Small intestine (tissue), 7 donors: ENCODE measurements at regions not wholly inside any gene's neighbourhood (a gene's known extent, or its start where the extent isn't known, plus 50 kb on each side); places are given as distances from the start of the nearest gene placed in this dataset.

Experiments used
- DNase-seq, 2 donors: peaks; one replicate each; pipeline versions ENCODE4 v3.0.0 to v3.0.0-alpha.2; 2013
- FAIRE-seq: peaks from 2 replicates; lab custom pipeline; 2012; peaks lifted over from hg19 to GRCh38; lab: Jason Lieb, UNC
- H3K27ac ChIP-seq, 3 donors: one replicate each; pipeline ENCODE4 v1.5.1; 2013; ENCODE audit warnings: low read length in 2 of 3, mild to moderate bottlenecking in 2 of 3, control low read depth in 1 of 3, inconsistent platforms in 1 of 3, low read depth in 1 of 3, moderate library complexity in 1 of 3
- H3K27me3 ChIP-seq, 3 donors: one replicate each; pipeline ENCODE4 v1.6.1; 2013; ENCODE audit warnings: low read length in 3 of 3, inconsistent platforms in 1 of 3; ENCODE audit not compliant: control insufficient read depth in 3 of 3, insufficient read depth in 3 of 3
- H3K36me3 ChIP-seq, 3 donors: one replicate each; pipeline ENCODE4 v1.6.1; 2013; ENCODE audit warnings: low read length in 3 of 3, inconsistent platforms in 1 of 3, low read depth in 1 of 3, mild to moderate bottlenecking in 1 of 3, moderate library complexity in 1 of 3; ENCODE audit not compliant: control insufficient read depth in 3 of 3, insufficient read depth in 2 of 3
- H3K4me1 ChIP-seq, 3 donors: one replicate each; pipeline ENCODE4 v1.6.1; 2013; ENCODE audit warnings: low read length in 2 of 3, inconsistent platforms in 1 of 3, low read depth in 1 of 3, mild to moderate bottlenecking in 1 of 3, moderate library complexity in 1 of 3; ENCODE audit not compliant: control insufficient read depth in 3 of 3, insufficient read depth in 2 of 3
- H3K4me3 ChIP-seq, 3 donors: one replicate each; pipeline ENCODE4 v1.5.1; 2013; ENCODE audit warnings: low read length in 3 of 3, control low read depth in 1 of 3, inconsistent platforms in 1 of 3, low read depth in 1 of 3, mild to moderate bottlenecking in 1 of 3, moderate library complexity in 1 of 3
- H3K9me3 ChIP-seq, 2 donors: one replicate each; pipeline ENCODE4 v1.6.1; 2013; ENCODE audit warnings: low read depth in 1 of 2, low read length in 1 of 2; ENCODE audit not compliant: control insufficient read depth in 2 of 2, insufficient read depth in 1 of 2
- WGBS, 3 donors: extraction: QIAGEN DNeasy Blood & Tissue Kit; methylation state at CpG; one replicate each; pipeline ENCODE4 v1.1.7; 2013; 5-methylcytosine and 5-hydroxymethylcytosine counted together
- donor health status: healthy with polysubstance abuse.
- donor health status: control.
- donor health status: control.
- donor health status: Bipolar disorder and iron deficiency.
- donor health status: healthy.

DNA sequence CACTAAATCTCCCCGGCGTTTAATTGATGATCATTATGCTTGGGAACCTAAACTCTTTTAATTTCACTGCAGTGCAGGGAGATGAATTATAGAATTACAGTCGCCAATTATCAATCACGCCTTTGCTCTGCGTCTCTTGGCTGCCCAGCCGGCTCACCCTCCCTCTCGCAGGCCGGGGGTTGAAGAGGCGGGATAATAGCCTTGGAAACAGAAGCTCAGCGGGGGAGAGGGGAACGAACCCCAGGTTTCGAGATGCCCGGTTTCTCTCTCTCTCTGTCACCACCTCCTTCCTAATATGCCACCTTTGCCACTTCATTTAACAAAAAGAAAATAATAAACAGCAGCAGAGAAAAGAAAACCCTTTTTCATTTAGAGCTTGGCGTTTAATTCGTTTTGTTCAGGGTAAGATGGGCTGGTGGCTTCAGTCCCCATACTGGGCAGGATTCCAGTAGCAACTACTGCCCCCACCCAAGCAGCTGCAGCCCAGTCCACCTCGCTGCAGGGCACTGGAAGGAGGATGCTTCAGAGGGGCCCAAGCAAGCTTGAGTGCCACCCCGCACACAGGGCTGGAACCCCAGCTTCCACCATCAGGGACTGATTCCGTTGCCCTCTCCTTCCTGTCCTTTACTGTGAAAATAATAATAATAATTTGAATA is 271.7 kb downstream of the BUD13 start:
- FAIRE-seq (no peak), DNase-seq (no peak)
- H3K27ac ChIP-seq = no peak overlapping the region
- WGBS, 3 donors = 19 to 59% (median 49%) methylated on average over 18 of the region's 18 CpGs
- H3K27me3 ChIP-seq = peaks cover 0 to 56% (median 4%) of the 10 kb centered on the region in 3 donors
- no peaks in the 10 kb centered on the region for H3K9me3 ChIP-seq
- H3K36me3 ChIP-seq = no peaks in the 10 kb centered on the region
- H3K4me1 ChIP-seq = no peaks in the 10 kb centered on the region
- H3K4me3 ChIP-seq = no peak overlapping the region

DNA sequence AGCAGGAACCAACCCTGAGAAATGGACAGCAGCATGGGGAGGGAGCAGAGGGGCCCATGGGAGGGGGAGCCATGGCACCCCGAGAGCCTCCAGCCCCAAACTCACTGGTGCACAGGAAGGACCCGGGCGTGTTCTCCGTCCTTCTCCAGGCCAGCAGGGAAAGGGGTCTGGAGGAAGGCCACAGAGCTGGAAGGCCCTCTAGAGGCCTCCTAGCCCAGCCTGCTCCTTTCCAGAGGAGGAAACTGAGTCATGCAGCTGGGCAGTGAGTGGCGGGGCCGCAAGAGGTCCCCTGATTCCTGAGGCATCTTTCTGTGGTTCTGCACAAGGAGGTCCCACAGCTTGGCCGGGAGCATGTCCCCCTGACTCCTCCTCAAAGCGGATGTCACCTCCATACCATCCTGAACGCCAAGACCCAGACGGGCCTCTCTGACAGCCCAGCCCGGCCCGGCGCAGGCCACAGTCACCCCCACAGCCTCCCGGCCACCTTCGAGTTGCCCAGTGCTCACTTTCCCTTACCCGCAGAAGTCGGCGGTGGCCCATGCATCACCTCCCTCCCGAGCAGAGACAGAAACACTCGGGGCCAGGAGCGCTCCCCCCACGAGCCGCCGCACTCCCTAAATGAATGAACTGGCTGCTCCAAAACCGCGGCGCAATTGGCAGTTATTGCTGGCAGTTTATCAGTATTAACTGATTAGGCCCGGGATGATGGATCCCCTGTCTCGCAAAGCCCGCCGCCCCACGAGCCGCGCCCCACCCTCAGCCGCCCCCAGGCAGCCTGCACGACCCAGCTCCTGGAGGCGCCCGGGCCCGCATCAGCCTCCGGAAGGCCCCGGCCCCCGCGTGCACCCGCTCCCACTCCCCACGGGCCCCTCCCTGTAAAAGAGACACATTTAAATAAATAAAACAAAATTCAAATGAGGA is 272.5 kb downstream of the BUD13 start:
- 29 to 47% (median 44%) methylated on average over 41 to 45 of the region's 45 CpGs for WGBS, 3 donors
- Histone ChIP-seq H3K4me3 (no peak overlapping the region), H3K4me1 (no peaks in the 10 kb centered on the region), H3K27ac (no peak overlapping the region), H3K27me3 (peaks cover 0 to 51% (median 4%) of the 10 kb centered on the region in 3 donors), H3K36me3 (no peaks in the 10 kb centered on the region), H3K9me3 (no peaks in the 10 kb centered on the region)
- FAIRE-seq (no peak), DNase-seq (no peak)

DNA sequence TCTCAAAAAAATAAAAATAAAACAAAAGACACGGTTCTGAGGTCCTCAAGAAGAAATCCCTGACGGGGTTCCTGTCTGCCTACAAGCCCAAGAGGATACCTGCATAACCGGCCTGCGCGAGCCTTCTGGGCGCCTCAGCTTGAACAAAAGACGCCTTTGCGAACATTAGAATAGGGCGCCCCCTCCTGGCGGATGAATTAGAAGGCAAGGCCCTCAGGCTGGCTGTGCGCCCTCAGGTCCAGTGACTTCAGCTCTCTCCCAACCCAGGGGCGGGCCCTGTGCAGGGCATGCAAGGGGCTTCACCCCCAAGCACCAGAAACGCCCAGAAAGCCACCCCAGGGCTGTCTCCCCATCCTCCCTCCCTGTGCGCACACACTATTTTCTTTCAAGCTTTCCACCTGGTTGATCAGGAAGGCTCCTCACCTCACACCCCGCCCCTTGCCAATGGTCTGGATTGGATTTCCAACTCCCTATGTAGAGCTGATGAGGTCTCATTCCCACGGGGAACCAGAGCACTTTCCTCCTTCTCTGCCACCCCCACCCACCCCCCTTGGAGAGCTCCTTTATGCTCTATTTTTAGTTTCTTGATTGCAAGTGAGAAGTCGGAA is 273.3 kb downstream of the BUD13 start:
- Histone ChIP-seq H3K36me3 (no peaks in the 10 kb centered on the region), H3K27ac (no peak overlapping the region), H3K4me3 (no peak overlapping the region), H3K27me3 (peaks cover 0 to 51% (median 4%) of the 10 kb centered on the region in 3 donors), H3K4me1 (no peaks in the 10 kb centered on the region), H3K9me3 (no peaks in the 10 kb centered on the region)
- peak; percentile 90 to 91 for DNase-seq
- no peak for FAIRE-seq
- WGBS, 3 donors = 14 to 30% (median 16%) methylated on average over 17 of the region's 17 CpGs

DNA sequence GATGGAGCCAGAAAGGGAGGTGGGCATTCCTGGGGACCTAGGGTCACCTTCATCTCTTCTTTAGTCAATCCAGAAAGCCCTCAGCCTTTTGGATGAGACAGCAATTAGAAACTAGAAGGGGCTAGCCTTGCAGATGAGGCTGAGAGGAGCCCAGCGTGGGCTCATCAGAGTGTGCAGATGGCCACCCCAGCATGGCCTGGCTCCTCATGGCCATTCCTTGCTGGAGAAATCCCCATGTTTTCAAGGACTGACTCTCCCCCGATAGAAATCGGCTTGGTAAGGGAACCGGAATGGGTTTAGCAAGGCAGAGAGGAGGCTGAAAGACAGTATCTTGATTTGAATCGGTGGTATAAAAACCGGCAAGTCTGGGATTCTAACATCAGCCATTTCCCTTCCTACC is 274.6 kb downstream of the BUD13 start:
- H3K27ac ChIP-seq = no peak overlapping the region
- H3K9me3 ChIP-seq = no peaks in the 10 kb centered on the region
- no peak for DNase-seq
- no peaks in the 10 kb centered on the region for H3K36me3 ChIP-seq
- no peaks in the 10 kb centered on the region for H3K4me1 ChIP-seq
- H3K4me3 ChIP-seq = no peak overlapping the region
- H3K27me3 ChIP-seq = peaks cover 0 to 41% (median 4%) of the 10 kb centered on the region in 3 donors
- 85 to 87% (median 86%) methylated on average over 6 of the region's 6 CpGs for WGBS, 3 donors
- FAIRE-seq = no peak

DNA sequence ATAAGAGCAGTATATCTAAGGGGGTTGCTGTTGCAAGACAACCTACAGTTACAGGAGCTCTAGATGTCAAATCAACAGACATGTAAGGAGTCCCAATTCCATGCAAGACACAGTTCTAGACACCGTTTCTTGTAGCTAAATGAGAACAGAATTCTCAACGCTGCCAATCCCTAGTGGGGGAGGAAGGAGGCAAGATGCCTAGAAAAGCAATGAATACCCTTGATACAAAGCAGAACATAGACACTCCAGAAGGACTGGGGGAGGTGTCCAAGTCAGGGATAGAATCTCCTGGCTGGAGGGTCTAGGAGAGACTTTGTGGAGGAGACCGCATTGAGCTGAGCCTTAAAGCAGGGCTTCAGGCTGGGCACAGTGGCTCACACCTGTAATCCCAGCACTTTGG is 280.2 kb downstream of the BUD13 start:
- no peak for FAIRE-seq
- DNase-seq = no peak
- no peaks in the 10 kb centered on the region for H3K4me1 ChIP-seq
- H3K27me3 ChIP-seq = peaks cover 0 to 13% (median 0%) of the 10 kb centered on the region in 3 donors
- no peaks in the 10 kb centered on the region for H3K36me3 ChIP-seq
- no peak overlapping the region for H3K27ac ChIP-seq
- no peak overlapping the region for H3K4me3 ChIP-seq
- 90 to 91% (median 90%) methylated on average over 3 of the region's 3 CpGs for WGBS, 3 donors
- no peaks in the 10 kb centered on the region for H3K9me3 ChIP-seq

DNA sequence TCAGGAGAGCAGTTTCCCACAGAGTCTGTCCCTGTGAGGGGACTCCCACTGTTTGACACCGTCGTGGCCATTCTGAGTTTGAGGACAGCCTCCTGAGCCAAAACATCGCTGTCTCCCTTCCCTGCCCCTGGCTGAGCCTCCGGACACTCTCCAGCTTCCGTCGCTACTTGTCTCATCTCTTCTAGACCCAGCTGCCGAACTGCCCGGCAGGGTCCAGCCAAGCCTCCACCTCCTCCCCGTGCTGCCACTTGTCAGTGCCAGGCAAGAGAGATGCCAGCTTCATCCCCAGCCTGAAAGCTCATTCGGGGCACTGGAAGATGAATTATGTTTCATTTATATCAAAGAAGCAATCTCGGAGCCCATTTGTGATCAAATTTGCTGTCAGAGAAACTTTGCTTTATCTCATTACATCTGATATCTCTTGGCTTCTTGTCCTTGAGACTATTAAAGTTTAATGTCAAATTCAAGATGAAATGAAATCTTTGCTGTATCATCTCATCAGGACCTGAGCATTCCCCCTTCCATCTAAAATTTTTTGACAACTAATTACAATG is 283.9 kb downstream of the BUD13 start:
- H3K27me3 ChIP-seq = peaks cover 0 to 13% (median 2%) of the 10 kb centered on the region in 3 donors
- no peaks in the 10 kb centered on the region for H3K36me3 ChIP-seq
- H3K9me3 ChIP-seq = no peaks in the 10 kb centered on the region
- peaks cover 0 to 5% (median 0%) of the 10 kb centered on the region in 3 donors for H3K4me1 ChIP-seq
- no peak overlapping the region for H3K27ac ChIP-seq
- FAIRE-seq = no peak
- no peak overlapping the region for H3K4me3 ChIP-seq
- 59 to 85% (median 69%) methylated on average over 11 of the region's 11 CpGs for WGBS, 3 donors
- DNase-seq = no peak

DNA sequence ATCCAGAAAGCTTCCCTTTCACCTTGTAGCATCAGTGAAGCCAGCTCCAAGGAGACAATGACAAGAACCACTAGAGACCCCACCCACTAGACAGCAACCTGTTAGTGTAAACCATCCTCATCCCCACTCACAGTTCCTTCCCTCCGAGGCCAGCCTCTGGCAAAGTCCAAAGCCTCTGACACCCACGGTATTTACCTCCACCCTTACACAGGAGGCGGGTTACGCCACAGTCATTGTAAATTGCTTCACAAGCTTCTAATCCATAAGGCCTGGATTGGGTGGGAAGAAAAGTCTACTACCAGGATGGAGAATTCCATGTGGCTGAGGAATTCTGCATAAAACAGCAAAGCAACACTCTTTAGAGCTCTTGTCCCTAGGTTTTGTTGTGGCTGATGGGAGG is 287.4 kb downstream of the BUD13 start:
- peaks cover 0 to 13% (median 2%) of the 10 kb centered on the region in 3 donors for H3K27me3 ChIP-seq
- H3K36me3 ChIP-seq = no peaks in the 10 kb centered on the region
- H3K4me1 ChIP-seq = peaks cover 0 to 10% (median 0%) of the 10 kb centered on the region in 3 donors
- DNase-seq (peak; percentile 18 to 78), FAIRE-seq (no peak)
- WGBS, 3 donors = 56 to 74% (median 61%) methylated on average over 4 of the region's 4 CpGs
- no peak overlapping the region for H3K4me3 ChIP-seq
- H3K27ac ChIP-seq = no peak overlapping the region
- no peaks in the 10 kb centered on the region for H3K9me3 ChIP-seq

DNA sequence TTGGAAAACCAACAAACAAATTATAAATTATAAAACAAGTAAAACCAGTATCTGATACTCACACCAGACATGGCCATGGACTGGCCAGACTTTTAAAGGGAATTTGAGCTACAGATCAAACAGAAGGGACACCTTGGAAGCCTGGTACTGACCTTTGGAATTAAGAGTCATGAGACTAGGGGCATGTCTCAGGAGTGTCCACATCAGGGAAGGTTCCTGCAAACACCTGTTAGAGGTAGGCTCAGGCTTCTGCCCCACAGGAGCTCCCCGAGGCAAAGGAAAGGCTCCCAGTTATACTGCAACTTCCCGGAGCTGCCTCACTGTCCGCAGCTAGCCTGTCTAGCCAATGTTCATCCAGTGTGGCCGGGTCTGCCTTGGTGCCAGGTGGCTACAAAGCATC is 290.1 kb downstream of the BUD13 start:
- DNase-seq (peak; percentile 57 to 72), FAIRE-seq (no peak)
- Histone ChIP-seq H3K9me3 (no peaks in the 10 kb centered on the region), H3K4me1 (peaks cover 0 to 10% (median 0%) of the 10 kb centered on the region in 3 donors), H3K27ac (no peak overlapping the region), H3K4me3 (no peak overlapping the region), H3K27me3 (peaks cover 0 to 2% (median 0%) of the 10 kb centered on the region in 3 donors), H3K36me3 (no peaks in the 10 kb centered on the region)
- 63 to 70% (median 66%) methylated on average over 4 of the region's 4 CpGs for WGBS, 3 donors
